ENCODE measurements at regions not wholly inside any gene's neighbourhood (a gene's known extent, or its start where the extent isn't known, plus 50 kb on each side); places are given as distances from the start of the nearest gene placed in this dataset.
"Not testable (repeated sequence)": the region's sequence is repeated elsewhere in the genome, so short reads cannot be mapped to it uniquely, and the experiment has no call there.

DNA sequence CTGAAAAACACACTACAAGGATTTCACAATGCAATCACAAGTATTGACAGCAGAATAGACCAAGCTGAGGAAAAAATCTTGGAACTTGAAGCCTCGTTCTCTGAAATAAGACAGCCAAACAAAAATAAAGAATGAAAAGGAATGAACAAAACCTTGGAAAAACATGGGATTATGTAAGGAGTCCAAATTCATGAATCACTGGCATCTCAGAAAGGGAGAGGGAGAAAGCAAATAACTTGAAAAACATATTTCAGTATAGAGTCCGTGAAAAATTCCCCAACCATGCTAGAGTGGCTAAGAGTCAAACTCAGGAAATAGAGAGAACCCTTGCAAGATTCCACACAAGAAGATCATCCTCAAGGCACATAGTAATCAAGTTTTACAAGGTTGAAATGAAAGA, 178.5 kb upstream of the CTSO start:
- no peak overlapping the region for H3K27ac ChIP-seq (ENCODE audit: low read length)
- H3K27me3 ChIP-seq (ENCODE audit: control insufficient read depth, insufficient read depth), result no peaks in the 10 kb centered on the region
- no peaks in the 10 kb centered on the region for H3K4me1 ChIP-seq (ENCODE audit: control insufficient read depth, insufficient read depth, low read length)
- intact Hi-C loops (cut with DNase I), result no loop called here
- H3K4me3 ChIP-seq (ENCODE audit: low read length), result no peak overlapping the region
- no peak for ATAC-seq
- no peaks in the 10 kb centered on the region for H3K9me3 ChIP-seq (ENCODE audit: control insufficient read depth, low read length)
- no peak for DNase-seq
- 83% methylated on average over 2 of the region's 2 CpGs for WGBS

DNA sequence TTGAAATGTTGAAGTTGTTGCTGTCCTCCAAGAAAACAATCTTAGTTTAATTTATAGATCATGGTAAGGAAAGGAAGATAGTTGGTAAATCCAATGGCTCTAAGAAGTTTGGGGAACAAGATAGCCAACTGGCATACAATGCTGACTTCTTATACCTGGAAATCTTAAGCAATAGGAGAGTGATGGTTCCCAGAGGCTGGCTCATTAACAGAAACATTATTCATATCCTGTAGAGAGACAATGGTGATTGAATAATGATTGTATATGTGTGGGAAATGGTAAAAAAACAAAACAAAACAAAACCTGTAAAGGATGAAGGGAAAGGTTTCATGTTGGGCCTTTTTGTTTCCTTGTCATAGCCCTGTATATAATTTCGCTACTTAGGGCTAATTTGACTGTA, 174.9 kb upstream of the CTSO start:
- 39% methylated on average over 1 of the region's 1 CpG for WGBS
- intact Hi-C loops (cut with DNase I), result no loop called here
- Histone ChIP-seq H3K27ac (ENCODE audit: low read length) (no peak overlapping the region), H3K4me3 (ENCODE audit: low read length) (no peak overlapping the region), H3K9me3 (ENCODE audit: control insufficient read depth, low read length) (no peaks in the 10 kb centered on the region), H3K27me3 (ENCODE audit: control insufficient read depth, insufficient read depth) (no peaks in the 10 kb centered on the region), H3K4me1 (ENCODE audit: control insufficient read depth, insufficient read depth, low read length) (no peaks in the 10 kb centered on the region)
- ATAC-seq, result no peak
- no peak for DNase-seq

DNA sequence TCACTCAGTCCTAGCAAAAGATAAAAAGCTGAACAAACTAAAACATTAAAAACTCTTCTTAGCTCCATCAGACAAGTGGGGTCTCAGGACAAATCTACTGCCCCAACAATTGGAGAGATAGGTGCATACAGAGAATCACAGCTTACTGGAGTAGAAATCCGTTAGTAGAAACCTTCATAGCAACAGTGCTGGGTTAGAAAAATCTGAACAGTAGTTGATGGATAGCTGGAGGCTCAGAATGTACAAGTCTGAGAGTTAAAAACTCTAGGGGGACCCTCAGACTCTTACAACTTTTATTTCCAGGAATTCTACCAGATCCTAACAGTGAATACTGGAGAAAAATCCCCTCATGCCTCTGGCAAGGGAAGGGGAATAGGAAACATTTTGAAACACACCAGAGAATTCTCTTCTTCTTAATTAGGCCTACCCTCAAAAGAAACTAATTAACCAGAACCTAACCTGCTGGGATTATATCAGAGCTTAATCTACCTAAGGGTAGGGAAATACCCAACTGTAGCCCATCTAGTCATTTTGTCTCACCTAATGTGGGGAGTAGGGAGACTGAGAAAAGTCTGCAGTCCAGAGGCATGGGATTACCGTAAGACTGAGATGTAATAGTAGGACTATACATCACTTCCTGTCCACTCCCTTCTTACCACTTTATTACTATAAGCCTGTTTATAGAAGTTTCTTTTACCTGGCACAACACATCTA, 165.0 kb upstream of the CTSO start:
- H3K4me1 ChIP-seq (ENCODE audit: control insufficient read depth, insufficient read depth, low read length), result no peaks in the 10 kb centered on the region
- no peak overlapping the region for H3K4me3 ChIP-seq (ENCODE audit: low read length)
- no peaks in the 10 kb centered on the region for H3K9me3 ChIP-seq (ENCODE audit: control insufficient read depth, low read length)
- H3K27ac ChIP-seq (ENCODE audit: low read length), result no peak overlapping the region
- H3K27me3 ChIP-seq (ENCODE audit: control insufficient read depth, insufficient read depth), result no peaks in the 10 kb centered on the region
- DNase-seq (no peak), ATAC-seq (no peak)
- 69% methylated on average over 2 of the region's 2 CpGs for WGBS
- intact Hi-C loops (cut with DNase I), result no loop called here

DNA sequence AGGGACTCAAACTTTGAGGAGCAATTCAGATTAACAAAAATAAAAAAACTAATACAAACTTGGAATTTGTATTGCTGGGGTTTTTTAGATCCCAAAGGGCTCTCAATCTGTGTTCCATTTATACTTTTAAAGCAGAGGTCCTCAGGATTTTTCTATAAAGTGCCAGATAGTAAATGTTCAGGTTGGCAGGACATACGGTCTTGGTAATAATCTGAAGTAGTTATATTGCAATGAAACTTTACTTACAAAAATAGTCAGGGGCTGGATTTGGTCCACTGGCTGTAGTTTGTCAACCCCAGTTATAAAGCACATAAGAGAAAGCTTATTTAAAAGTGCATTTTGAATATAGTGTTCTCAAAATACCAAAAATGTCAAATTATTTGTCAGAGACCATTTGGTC, 164.1 kb upstream of the CTSO start:
- ATAC-seq, result no peak
- no peaks in the 10 kb centered on the region for H3K27me3 ChIP-seq (ENCODE audit: control insufficient read depth, insufficient read depth)
- H3K9me3 ChIP-seq (ENCODE audit: control insufficient read depth, low read length), result no peaks in the 10 kb centered on the region
- no peak overlapping the region for H3K4me3 ChIP-seq (ENCODE audit: low read length)
- 41% methylated on average over 1 of the region's 1 CpG for WGBS
- no peak overlapping the region for H3K27ac ChIP-seq (ENCODE audit: low read length)
- no peaks in the 10 kb centered on the region for H3K4me1 ChIP-seq (ENCODE audit: control insufficient read depth, insufficient read depth, low read length)
- no peak for DNase-seq
- intact Hi-C loops (cut with DNase I), result no loop called here

DNA sequence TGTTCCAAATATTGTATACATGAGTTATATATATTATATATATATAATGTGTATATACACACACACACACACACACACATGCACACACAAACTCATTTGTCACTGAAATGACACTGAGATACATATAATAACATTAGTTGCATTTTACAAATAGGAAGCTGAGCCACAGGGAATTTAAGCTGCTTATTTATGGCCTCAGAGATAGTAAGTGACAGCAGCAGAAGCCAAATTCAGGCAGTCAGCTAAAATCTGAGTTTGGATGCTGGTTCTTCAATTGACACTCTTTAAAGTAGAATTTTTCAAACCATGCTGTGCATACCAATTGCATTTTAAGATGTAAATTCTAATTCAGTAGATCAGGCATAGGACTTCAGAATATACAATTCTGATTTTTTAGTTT, 163.3 kb upstream of the CTSO start:
- intact Hi-C loops (cut with DNase I), result no loop called here
- ATAC-seq, result no peak

DNA sequence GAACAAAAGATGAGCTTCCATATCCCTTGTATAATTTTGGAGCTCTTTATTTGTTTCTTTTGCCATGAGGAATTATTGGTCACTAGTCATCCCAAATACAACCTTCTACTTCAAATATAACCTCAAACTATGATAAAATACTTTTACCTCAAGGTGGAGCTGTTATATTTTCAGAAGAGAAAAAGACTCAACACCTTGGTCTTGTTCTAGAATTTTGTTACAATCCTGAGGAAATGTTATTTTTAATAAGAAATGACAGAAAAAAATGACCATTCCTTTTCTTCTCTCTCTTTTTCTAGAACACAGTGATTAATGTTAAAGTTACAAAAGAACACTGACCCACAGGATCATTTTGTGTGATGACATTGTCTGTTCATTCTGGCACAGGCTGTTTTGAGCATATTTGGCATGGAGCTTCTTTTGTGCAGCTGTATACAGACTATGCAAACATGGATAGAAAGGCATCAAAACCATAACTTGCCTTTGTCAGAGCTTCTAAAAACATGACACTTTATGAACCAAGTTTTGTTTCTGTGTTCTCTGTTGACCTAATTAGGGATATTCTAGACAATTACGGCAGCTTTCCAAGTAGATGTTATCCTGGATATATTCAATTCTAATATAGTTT, 159.6 kb upstream of the CTSO start:
- 53% methylated on average over 1 of the region's 1 CpG for WGBS
- no peak overlapping the region for H3K4me3 ChIP-seq (ENCODE audit: low read length)

More for the DNA sequence above, 163.3 kb upstream of the CTSO start:
- H3K27me3 ChIP-seq (ENCODE audit: control insufficient read depth, insufficient read depth), result no peaks in the 10 kb centered on the region
- no peaks in the 10 kb centered on the region for H3K9me3 ChIP-seq (ENCODE audit: control insufficient read depth, low read length)
- no peak overlapping the region for H3K27ac ChIP-seq (ENCODE audit: low read length)
- no peaks in the 10 kb centered on the region for H3K4me1 ChIP-seq (ENCODE audit: control insufficient read depth, insufficient read depth, low read length)
- H3K4me3 ChIP-seq (ENCODE audit: low read length), result no peak overlapping the region
- no peak for DNase-seq

DNA sequence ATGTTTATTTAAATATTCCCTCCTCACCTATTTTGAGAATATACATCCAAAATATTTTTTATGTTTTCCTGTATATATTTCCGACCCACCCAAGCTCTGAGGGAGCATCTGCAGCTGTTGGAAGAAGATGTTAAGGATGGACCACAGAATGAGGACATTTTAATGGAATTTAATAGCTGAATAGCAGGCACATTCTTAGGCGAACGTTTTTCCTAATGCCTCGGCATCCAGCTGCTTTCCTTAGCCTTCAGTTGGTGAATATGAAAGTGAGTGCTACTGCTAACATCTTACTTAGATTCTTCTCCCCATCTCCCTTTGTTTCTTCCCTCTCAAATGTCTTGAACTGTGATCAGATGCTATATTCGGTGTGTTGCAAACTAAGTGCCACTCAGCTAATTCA, 158.0 kb upstream of the CTSO start:
- ATAC-seq, result no peak
- no peaks in the 10 kb centered on the region for H3K9me3 ChIP-seq (ENCODE audit: control insufficient read depth, low read length)
- no peaks in the 10 kb centered on the region for H3K27me3 ChIP-seq (ENCODE audit: control insufficient read depth, insufficient read depth)
- WGBS, result 49% methylated on average over 5 of the region's 5 CpGs
- no peaks in the 10 kb centered on the region for H3K4me1 ChIP-seq (ENCODE audit: control insufficient read depth, insufficient read depth, low read length)
- H3K4me3 ChIP-seq (ENCODE audit: low read length), result no peak overlapping the region
- intact Hi-C loops (cut with DNase I), result no loop called here
- DNase-seq, result no peak
- no peak overlapping the region for H3K27ac ChIP-seq (ENCODE audit: low read length)

More for the DNA sequence above, 159.6 kb upstream of the CTSO start:
- DNase-seq (no peak), ATAC-seq (no peak)
- intact Hi-C loops (cut with DNase I), result no loop called here
- Histone ChIP-seq H3K4me1 (ENCODE audit: control insufficient read depth, insufficient read depth, low read length) (no peaks in the 10 kb centered on the region), H3K9me3 (ENCODE audit: control insufficient read depth, low read length) (no peaks in the 10 kb centered on the region), H3K27me3 (ENCODE audit: control insufficient read depth, insufficient read depth) (no peaks in the 10 kb centered on the region), H3K27ac (ENCODE audit: low read length) (no peak overlapping the region)

DNA sequence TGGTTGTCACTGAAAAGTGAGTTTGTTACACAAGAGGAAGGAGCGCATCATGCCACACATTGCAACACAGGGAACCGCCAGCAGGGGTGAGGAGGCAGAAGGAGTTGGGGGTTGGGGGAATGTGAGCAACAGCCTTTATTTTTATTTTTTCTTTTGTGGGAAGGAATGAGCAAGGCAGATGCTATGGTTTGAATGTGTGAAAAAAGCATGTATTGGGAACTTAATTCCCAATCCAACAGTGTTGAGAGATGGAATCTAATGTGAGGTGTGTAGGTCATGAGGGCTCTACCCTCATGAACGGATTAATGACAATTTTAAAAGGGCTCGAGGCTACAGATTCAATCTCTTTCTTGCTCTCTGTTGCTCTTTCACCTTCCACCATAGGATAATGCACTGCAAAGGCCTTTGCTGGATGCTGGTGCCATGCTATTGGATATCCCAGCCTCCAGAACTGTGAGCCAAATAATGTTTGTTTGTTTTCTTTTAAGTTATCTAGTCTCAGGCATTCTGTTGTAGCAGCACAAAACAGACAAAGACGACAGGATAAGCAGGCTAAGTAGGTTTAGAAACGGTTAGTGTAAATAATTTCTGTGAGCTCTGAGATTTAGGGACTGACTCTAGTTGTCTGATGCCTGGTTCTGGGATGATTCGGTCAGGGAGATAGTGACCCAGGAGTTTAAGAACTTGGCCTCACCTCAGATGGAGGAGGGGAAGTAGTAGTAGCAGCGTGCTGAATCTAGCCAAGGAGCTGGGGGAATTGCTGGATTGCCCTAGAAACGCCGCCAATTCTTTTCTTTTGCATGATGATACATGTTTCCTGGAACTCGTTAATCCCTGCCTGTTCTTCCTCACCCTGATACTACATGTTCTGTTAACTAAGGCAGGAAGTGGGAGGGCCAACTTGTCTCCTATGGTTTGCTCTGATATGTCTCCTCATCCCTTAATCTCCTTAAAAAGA, 156.6 kb upstream of the CTSO start:
- 42% methylated on average over 11 of the region's 11 CpGs for WGBS
- Histone ChIP-seq H3K9me3 (ENCODE audit: control insufficient read depth, low read length) (no peaks in the 10 kb centered on the region), H3K4me1 (ENCODE audit: control insufficient read depth, insufficient read depth, low read length) (no peaks in the 10 kb centered on the region), H3K27ac (ENCODE audit: low read length) (no peak overlapping the region), H3K27me3 (ENCODE audit: control insufficient read depth, insufficient read depth) (no peaks in the 10 kb centered on the region), H3K4me3 (ENCODE audit: low read length) (no peak overlapping the region)
- DNase-seq (no peak), ATAC-seq (peak in 1 of 2 donors; percentile 26)
- intact Hi-C loops (cut with DNase I), result no loop called here

DNA sequence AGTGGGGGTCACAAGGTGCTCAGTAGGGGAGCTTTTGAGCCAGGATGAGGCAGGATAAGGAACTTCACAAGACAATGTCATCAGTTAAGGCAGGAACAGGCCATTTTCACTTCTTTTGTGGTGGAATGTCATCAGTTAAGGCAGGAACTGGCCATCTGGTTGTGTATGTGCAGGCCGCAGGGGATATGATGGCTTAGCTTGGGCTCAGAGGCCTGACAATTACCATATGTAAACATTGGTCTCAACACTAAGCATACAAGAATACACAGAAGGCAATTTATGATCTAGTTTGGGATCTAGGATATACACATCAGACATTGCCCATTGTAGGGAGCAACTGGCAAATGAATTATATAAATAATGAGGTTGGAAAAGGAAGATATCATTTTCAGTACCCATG, 155.4 kb upstream of the CTSO start:
- WGBS, result 88% methylated on average over 1 of the region's 1 CpG
- intact Hi-C loops (cut with DNase I), result not testable (repeated sequence)

DNA sequence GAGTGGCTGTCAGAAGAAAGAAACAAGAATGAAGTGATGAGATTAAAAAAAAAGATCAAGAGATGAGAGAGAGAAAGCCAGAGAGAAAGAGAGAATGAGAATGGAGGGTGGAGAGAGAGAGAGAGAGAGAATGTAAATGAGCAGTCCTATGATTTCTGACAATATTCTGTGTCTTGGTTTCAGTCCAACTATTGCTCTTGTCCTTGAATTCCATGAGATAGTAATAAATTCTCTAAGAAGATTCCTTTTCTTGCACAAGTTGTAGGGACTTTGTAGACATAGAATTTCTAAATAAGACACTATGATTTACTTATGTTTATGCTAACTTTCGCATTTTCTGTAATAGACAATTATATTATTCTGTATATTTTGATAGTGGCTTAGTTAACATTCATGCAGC, 149.6 kb upstream of the CTSO start:
- no peak for DNase-seq
- WGBS, result 88% methylated on average over 1 of the region's 1 CpG
- H3K4me3 ChIP-seq (ENCODE audit: low read length), result no peak overlapping the region
- H3K27me3 ChIP-seq (ENCODE audit: control insufficient read depth, insufficient read depth), result no peaks in the 10 kb centered on the region
- ATAC-seq, result no peak
- no peaks in the 10 kb centered on the region for H3K4me1 ChIP-seq (ENCODE audit: control insufficient read depth, insufficient read depth, low read length)
- no peaks in the 10 kb centered on the region for H3K9me3 ChIP-seq (ENCODE audit: control insufficient read depth, low read length)
- H3K27ac ChIP-seq (ENCODE audit: low read length), result no peak overlapping the region
- intact Hi-C loops (cut with DNase I), result no loop called here

More for the DNA sequence above, 155.4 kb upstream of the CTSO start:
- H3K9me3 ChIP-seq (ENCODE audit: control insufficient read depth, low read length); H3K4me3 ChIP-seq (ENCODE audit: low read length); H3K27ac ChIP-seq (ENCODE audit: low read length); H3K4me1 ChIP-seq (ENCODE audit: control insufficient read depth, insufficient read depth, low read length); ATAC-seq; H3K27me3 ChIP-seq (ENCODE audit: control insufficient read depth, insufficient read depth); DNase-seq: not testable (repeated sequence)

DNA sequence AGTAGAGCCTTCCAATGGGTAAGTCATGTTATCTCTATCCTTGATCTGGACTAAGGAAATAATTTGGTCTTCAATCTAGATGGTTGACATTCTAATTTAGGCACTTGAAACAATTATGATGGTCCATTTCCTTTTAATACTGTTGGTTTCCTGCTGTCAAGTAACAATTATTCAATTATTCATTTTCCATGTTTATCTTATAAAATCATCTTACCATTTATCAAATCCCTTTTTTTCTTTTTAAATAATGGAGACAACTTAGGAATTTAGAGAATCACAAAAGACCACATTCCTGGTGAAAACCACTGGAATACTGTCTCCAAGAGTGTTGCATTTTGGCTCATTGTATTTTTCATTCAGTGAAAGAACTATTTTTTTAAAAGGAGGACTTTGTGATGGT, 148.7 kb upstream of the CTSO start:
- Histone ChIP-seq H3K9me3 (ENCODE audit: control insufficient read depth, low read length) (no peaks in the 10 kb centered on the region), H3K27me3 (ENCODE audit: control insufficient read depth, insufficient read depth) (no peaks in the 10 kb centered on the region), H3K4me3 (ENCODE audit: low read length) (no peak overlapping the region), H3K27ac (ENCODE audit: low read length) (no peak overlapping the region), H3K4me1 (ENCODE audit: control insufficient read depth, insufficient read depth, low read length) (no peaks in the 10 kb centered on the region)
- intact Hi-C loops (cut with DNase I), result no loop called here
- ATAC-seq, result no peak
- DNase-seq, result no peak

Measured in right cardiac atrium (tissue), 5 donors.